ENCODE measurements at regions not wholly inside any gene's neighbourhood (a gene's known extent, or its start where the extent isn't known, plus 50 kb on each side); places are given as distances from the start of the nearest gene placed in this dataset.

- intact Hi-C loops (cut with micrococcal nuclease): no loop called here
- Histone ChIP-seq H3K4me3 (ENCODE audit: insufficient read depth, low read depth, low read length) (no peak overlapping the region), H2BK20ac (ENCODE audit: low read depth, low read length) (no peak overlapping the region), H2BK5ac (ENCODE audit: low read depth, low read length, poor library complexity, severe bottlenecking) (no peak overlapping the region), H3K9me1 (ENCODE audit: insufficient read depth, low read length) (no peaks in the 10 kb centered on the region), H3K9ac (ENCODE audit: low read depth, low read length) (no peak overlapping the region), H3K14ac (replicated peaks; ENCODE audit: low read depth, low read length) (no peak overlapping the region), H3K27me3 (ENCODE audit: control insufficient read depth, insufficient read depth, low read length) (no peaks in the 10 kb centered on the region), H2AK9ac (replicated peaks; ENCODE audit: low read depth, low read length, poor library complexity) (no peak overlapping the region), H4K20me1 (ENCODE audit: insufficient read depth, low read length) (no peaks in the 10 kb centered on the region), H3K36me3 (ENCODE audit: control insufficient read depth, insufficient read depth, low read length) (no peaks in the 10 kb centered on the region), H3K79me1 (ENCODE audit: low read depth in 1 of 2, low read length in 2 of 2) (no peaks in the 10 kb centered on the region), H2AFZ (replicated peaks; ENCODE audit: low read length, poor library complexity) (no peak overlapping the region), H3K4ac (ENCODE audit: low read depth, low read length) (no peak overlapping the region), H3K4me2 (ENCODE audit: low read depth, low read length) (no peak overlapping the region), H2BK15ac (ENCODE audit: low read depth, low read length) (no peak overlapping the region), H2AK5ac (ENCODE audit: low read depth, low read length) (no peak overlapping the region), H4K91ac (ENCODE audit: insufficient read depth, low read depth, low read length) (no peak overlapping the region), H3K27ac (ENCODE audit: insufficient read depth, low read length) (no peak overlapping the region), H3K56ac (ENCODE audit: extremely low read depth, insufficient read depth, low read length) (no peak overlapping the region), H3K9me3 (ENCODE audit: control insufficient read depth, insufficient read depth, low read length) (no peaks in the 10 kb centered on the region; the same call in 1 of the 2 replicates), H3K4me1 (ENCODE audit: control insufficient read depth, insufficient read depth, low read length) (no peaks in the 10 kb centered on the region), H4K8ac (ENCODE audit: low read depth in 2 of 2, low read length in 2 of 2) (no peak overlapping the region), H2BK120ac (ENCODE audit: low read depth, low read length) (no peak overlapping the region), H3K18ac (ENCODE audit: low read depth, low read length) (no peak overlapping the region), H3K23ac (ENCODE audit: low read depth, low read length) (no peak overlapping the region), H4K5ac (ENCODE audit: low read depth, low read length) (no peak overlapping the region)
- ATAC-seq (ENCODE audit: low read depth) (no peak), DNase-seq (no peak)
- BruUV-seq (replicated peaks): no TSS peak
- dilution Hi-C loops (cut with HindIII; ENCODE audit: low sequenced_read_pairs, unreplicated experiment): no loop called here
- in situ Hi-C loops (cut with MboI; ENCODE audit: low sequenced_read_pairs): no loop called here
- no CpG with 5 or more reads among the region's 1 CpG for WGBS, 2 experiments (ENCODE audit: extremely low coverage in 2 of 2, insufficient read length in 1 of 2)
- POLR2A ChIA-PET (ENCODE audit: unreplicated experiment): no interaction called here
- TF ChIP-seq RCOR1 (IDR thresholded peaks at IDR 0.05; ENCODE audit: insufficient replicate concordance, low read length) (no peak), FOS (IDR thresholded peaks at IDR 0.05; ENCODE audit: low read depth, low read length) (no peak), POLR2A (IDR thresholded peaks at IDR 0.05; ENCODE audit: low read depth, low read length) (no peak), CHD1 (IDR thresholded peaks at IDR 0.05; ENCODE audit: low read depth, low read length) (no peak), MAFK (IDR thresholded peaks at IDR 0.05; ENCODE audit: low read depth, low read length) (no peak), RFX5 (IDR thresholded peaks at IDR 0.05; ENCODE audit: low read depth, low read length) (no peak), NFE2L2 (IDR thresholded peaks at IDR 0.05; ENCODE audit: low read depth, low read length) (no peak), USF2 (IDR thresholded peaks at IDR 0.05; ENCODE audit: low read depth, low read length) (no peak), ELK1 (IDR thresholded peaks at IDR 0.05; ENCODE audit: borderline replicate concordance, low read depth, low read length) (no peak), SMC3 (IDR thresholded peaks at IDR 0.05; ENCODE audit: low read depth, low read length) (no peak)
- TF ChIP-seq, protein P1, sequence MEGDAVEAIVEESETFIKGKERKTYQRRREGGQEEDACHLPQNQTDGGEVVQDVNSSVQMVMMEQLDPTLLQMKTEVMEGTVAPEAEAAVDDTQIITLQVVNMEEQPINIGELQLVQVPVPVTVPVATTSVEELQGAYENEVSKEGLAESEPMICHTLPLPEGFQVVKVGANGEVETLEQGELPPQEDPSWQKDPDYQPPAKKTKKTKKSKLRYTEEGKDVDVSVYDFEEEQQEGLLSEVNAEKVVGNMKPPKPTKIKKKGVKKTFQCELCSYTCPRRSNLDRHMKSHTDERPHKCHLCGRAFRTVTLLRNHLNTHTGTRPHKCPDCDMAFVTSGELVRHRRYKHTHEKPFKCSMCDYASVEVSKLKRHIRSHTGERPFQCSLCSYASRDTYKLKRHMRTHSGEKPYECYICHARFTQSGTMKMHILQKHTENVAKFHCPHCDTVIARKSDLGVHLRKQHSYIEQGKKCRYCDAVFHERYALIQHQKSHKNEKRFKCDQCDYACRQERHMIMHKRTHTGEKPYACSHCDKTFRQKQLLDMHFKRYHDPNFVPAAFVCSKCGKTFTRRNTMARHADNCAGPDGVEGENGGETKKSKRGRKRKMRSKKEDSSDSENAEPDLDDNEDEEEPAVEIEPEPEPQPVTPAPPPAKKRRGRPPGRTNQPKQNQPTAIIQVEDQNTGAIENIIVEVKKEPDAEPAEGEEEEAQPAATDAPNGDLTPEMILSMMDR (conservative IDR thresholded peaks at IDR 0.05; ENCODE audit: low read depth, low read length): no peak
- CTCF ChIA-PET: no interaction called here
Observed at GRCh38 chr15:46543626-46544025, 908.8 kb downstream of the SQOR start.

Measured in IMR-90 (cell line).